ENCODE measurements at regions not wholly inside any gene's neighbourhood (a gene's known extent, or its start where the extent isn't known, plus 50 kb on each side); places are given as distances from the start of the nearest gene placed in this dataset.

- no peak for TF ChIP-seq CTCF (IDR thresholded peaks at IDR 0.05; ENCODE audit: partially characterized antibody, unreplicated experiment)
- no peaks in the 10 kb centered on the region for H3K9me3 Mint-ChIP-seq (ENCODE audit: unreplicated experiment)
- H3K4me1 Mint-ChIP-seq (ENCODE audit: low read depth, unreplicated experiment), result no peaks in the 10 kb centered on the region
- H3K36me3 Mint-ChIP-seq (ENCODE audit: unreplicated experiment), result no peaks in the 10 kb centered on the region
- no peak overlapping the region for H3K27ac Mint-ChIP-seq (ENCODE audit: unreplicated experiment)
- peaks cover 1% of the 10 kb centered on the region for H3K27me3 Mint-ChIP-seq (ENCODE audit: unreplicated experiment)
- DNase-seq, result no peak
- H3K4me3 Mint-ChIP-seq (ENCODE audit: unreplicated experiment), result no peak overlapping the region
Observed at GRCh38 chr10:128661404-128662197, 535.4 kb upstream of the MKI67 start.

DNA sequence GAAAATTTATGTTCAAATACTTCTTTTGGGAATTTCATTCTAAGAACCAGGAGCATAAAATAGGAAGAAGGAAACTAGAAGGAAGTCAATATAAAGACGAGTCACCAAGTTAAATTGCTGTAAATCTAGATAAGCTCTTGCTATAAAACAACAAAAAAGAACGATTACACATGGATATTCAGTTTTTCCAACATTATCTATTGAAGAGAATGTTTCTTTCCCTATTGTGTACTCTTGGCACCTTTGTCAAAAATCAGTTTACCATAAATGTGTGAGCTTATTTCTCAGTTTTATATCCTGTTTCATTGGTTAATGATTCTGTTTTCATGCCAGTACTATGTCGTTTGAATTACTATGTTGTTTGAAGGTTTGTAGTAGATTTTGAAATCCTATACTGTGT is 536.3 kb upstream of the MKI67 start:
- Mint-ChIP-seq H3K4me1 (ENCODE audit: low read depth, unreplicated experiment) (no peaks in the 10 kb centered on the region), H3K36me3 (ENCODE audit: unreplicated experiment) (no peaks in the 10 kb centered on the region), H3K27me3 (ENCODE audit: unreplicated experiment) (peaks cover 1% of the 10 kb centered on the region), H3K27ac (ENCODE audit: unreplicated experiment) (no peak overlapping the region), H3K9me3 (ENCODE audit: unreplicated experiment) (no peaks in the 10 kb centered on the region), H3K4me3 (ENCODE audit: unreplicated experiment) (no peak overlapping the region)
- DNase-seq, result no peak
- no peak for TF ChIP-seq CTCF (IDR thresholded peaks at IDR 0.05; ENCODE audit: partially characterized antibody, unreplicated experiment)

DNA sequence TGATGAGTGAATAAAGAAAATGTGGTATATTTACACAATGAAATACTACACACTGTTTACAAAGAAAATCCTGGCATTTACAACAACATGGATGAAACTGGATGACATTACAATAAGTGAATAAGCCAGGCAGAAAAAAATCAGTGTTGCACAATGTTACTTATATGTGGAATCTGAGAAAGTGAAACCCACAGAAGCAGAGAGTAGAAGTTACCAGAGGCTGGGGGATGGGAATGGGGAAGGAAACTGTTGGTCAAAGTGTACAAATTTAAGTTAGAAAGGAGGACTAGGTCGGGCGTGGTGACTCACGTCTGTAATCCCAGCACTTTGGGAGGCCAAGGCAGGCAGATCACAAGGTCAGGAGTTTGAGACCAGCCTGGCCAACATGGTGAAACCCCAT is 538.5 kb upstream of the MKI67 start:
- no peak overlapping the region for H3K4me3 Mint-ChIP-seq (ENCODE audit: unreplicated experiment)

DNA sequence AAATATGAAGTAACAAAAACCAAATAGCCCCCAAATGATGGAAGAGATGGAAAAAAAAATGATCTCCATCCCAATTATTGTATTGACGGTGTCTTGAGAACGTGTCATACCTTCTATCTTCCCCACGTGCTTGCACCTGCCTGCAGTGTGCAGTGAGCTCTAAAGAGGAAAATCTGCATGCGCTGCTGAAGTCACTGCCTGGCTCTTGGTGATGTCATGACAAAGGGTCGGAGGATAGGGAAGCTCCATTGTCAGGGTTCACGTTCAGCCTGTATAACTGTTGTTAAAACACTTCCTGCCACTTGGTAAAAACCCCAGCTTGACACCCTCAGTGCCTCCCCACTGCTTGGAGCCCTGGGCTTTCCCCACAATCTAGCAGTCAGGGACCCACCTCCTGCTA is 549.2 kb upstream of the MKI67 start:
- Mint-ChIP-seq H3K27ac (ENCODE audit: unreplicated experiment) (no peak overlapping the region), H3K27me3 (ENCODE audit: unreplicated experiment) (peaks cover 3% of the 10 kb centered on the region), H3K36me3 (ENCODE audit: unreplicated experiment) (no peaks in the 10 kb centered on the region), H3K9me3 (ENCODE audit: unreplicated experiment) (peaks cover 2% of the 10 kb centered on the region), H3K4me3 (ENCODE audit: unreplicated experiment) (no peak overlapping the region), H3K4me1 (ENCODE audit: low read depth, unreplicated experiment) (no peaks in the 10 kb centered on the region)
- no peak for TF ChIP-seq CTCF (IDR thresholded peaks at IDR 0.05; ENCODE audit: partially characterized antibody, unreplicated experiment)
- DNase-seq, result no peak

More for the DNA sequence above, 538.5 kb upstream of the MKI67 start:
- Mint-ChIP-seq H3K9me3 (ENCODE audit: unreplicated experiment) (no peaks in the 10 kb centered on the region), H3K27ac (ENCODE audit: unreplicated experiment) (no peak overlapping the region), H3K4me1 (ENCODE audit: low read depth, unreplicated experiment) (no peaks in the 10 kb centered on the region), H3K36me3 (ENCODE audit: unreplicated experiment) (no peaks in the 10 kb centered on the region), H3K27me3 (ENCODE audit: unreplicated experiment) (peaks cover 1% of the 10 kb centered on the region)
- no peak for DNase-seq
- no peak for TF ChIP-seq CTCF (IDR thresholded peaks at IDR 0.05; ENCODE audit: partially characterized antibody, unreplicated experiment)

DNA sequence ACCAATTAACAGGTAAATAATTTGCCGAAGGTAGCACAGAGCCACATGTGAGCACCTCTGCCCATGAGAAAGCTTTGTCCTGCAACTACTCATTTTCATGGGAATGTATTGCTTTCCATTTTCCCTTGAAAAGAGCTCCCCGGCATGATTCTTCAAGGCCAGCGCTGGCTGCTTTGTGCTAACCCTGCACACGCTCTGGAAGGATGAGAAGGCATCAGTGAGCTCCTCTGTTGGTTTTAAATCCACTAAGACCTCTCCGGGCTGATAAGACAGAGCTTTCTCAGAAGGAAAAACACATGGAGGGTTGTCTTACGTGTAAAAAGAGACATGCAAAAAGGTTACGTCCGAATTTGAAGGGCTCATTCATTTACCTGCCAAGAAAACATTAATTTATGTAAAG is 553.9 kb upstream of the MKI67 start:
- no peak for TF ChIP-seq CTCF (IDR thresholded peaks at IDR 0.05; ENCODE audit: partially characterized antibody, unreplicated experiment)
- Mint-ChIP-seq H3K9me3 (ENCODE audit: unreplicated experiment) (no peaks in the 10 kb centered on the region), H3K27me3 (ENCODE audit: unreplicated experiment) (peaks cover 3% of the 10 kb centered on the region), H3K36me3 (ENCODE audit: unreplicated experiment) (no peaks in the 10 kb centered on the region), H3K27ac (ENCODE audit: unreplicated experiment) (no peak overlapping the region), H3K4me3 (ENCODE audit: unreplicated experiment) (no peak overlapping the region), H3K4me1 (ENCODE audit: low read depth, unreplicated experiment) (no peaks in the 10 kb centered on the region)
- DNase-seq, result no peak
